GM12878 (cell line): ENCODE measurements at regions not wholly inside any gene's neighbourhood (a gene's known extent, or its start where the extent isn't known, plus 50 kb on each side); places are given as distances from the start of the nearest gene placed in this dataset.

ENCODE experiments used
- ASH2L ChIP-seq: fragments of 300-600, 200-600 bp; sonication (generic); IDR thresholded peaks from 2 replicates; pipeline ENCODE4 v1.6.1; 2017; ENCODE audit warnings: low read depth, mild to moderate bottlenecking, borderline replicate concordance
- BACH1 ChIP-seq: fragments of 450-650 bp; IDR thresholded peaks from 2 replicates; pipeline ENCODE4 v1.6.1; 2017; ENCODE audit warnings: mild to moderate bottlenecking, borderline replicate concordance
- BCL3 ChIP-seq: IDR thresholded peaks from 2 replicates; pipeline ENCODE4 v1.6.1; 2011; ENCODE audit warnings: borderline replicate concordance, low read depth, mild to moderate bottlenecking, moderate library complexity, low read length; ENCODE audit not compliant: insufficient read depth, poor library complexity, severe bottlenecking
- BMI1 ChIP-seq: fragments of 450-650 bp; IDR thresholded peaks from 2 replicates; pipeline ENCODE4 v1.6.1; 2016; ENCODE audit warnings: mild to moderate bottlenecking, moderate library complexity, borderline replicate concordance
- BRCA1 ChIP-seq: IDR thresholded peaks from 2 replicates; pipeline ENCODE4 v1.6.1; 2011; ENCODE audit warnings: low read depth, low read length, improper control_type of control experiment
- CHD4 ChIP-seq: fragments of 200-600 bp; sonication (generic); IDR thresholded peaks from 2 replicates; pipeline ENCODE4 v1.6.1; 2016; ENCODE audit warnings: mild to moderate bottlenecking
- EP300 ChIP-seq, 2 experiments: fragments of 150-350 bp in 1 of 2; IDR thresholded peaks; 2 replicates each; pipeline ENCODE4 v1.6.1; 2011 to 2012; ENCODE audit warnings: low read depth in 2 of 2, low read length in 2 of 2, borderline replicate concordance in 1 of 2, improper control_type of control experiment in 1 of 2, inconsistent platforms in 1 of 2; ENCODE audit not compliant: control insufficient read depth in 1 of 2
- EZH2 ChIP-seq: IDR thresholded peaks from 2 replicates; pipeline ENCODE4 v1.6.1; 2012; ENCODE audit warnings: low read depth, mild to moderate bottlenecking, control low read depth, inconsistent platforms, low read length, borderline replicate concordance; ENCODE audit not compliant: control insufficient read depth
- GABPA ChIP-seq: IDR thresholded peaks from 2 replicates; pipeline ENCODE4 v1.6.1; 2014; ENCODE audit warnings: antibody characterized with exemption, low read depth, mild to moderate bottlenecking, inconsistent platforms
- IRF5 ChIP-seq: fragments of 450-650 bp; IDR thresholded peaks from 2 replicates; pipeline ENCODE4 v1.6.1; 2017; ENCODE audit warnings: borderline replicate concordance
- LARP7 ChIP-seq: fragments of 450-650 bp; IDR thresholded peaks from 2 replicates; pipeline ENCODE4 v1.6.1; 2017; ENCODE audit warnings: mild to moderate bottlenecking
- NFXL1 ChIP-seq: fragments of 450-650 bp; IDR thresholded peaks from 2 replicates; pipeline ENCODE4 v1.6.1; 2017; ENCODE audit warnings: antibody characterized with exemption, mild to moderate bottlenecking, borderline replicate concordance
- RAD51 ChIP-seq: fragments of 450-650 bp; IDR thresholded peaks from 2 replicates; pipeline ENCODE4 v1.6.1; 2016; ENCODE audit warnings: moderate library complexity, mild to moderate bottlenecking, inconsistent platforms
- SREBF2 ChIP-seq: IDR thresholded peaks from 2 replicates; pipeline ENCODE4 v1.6.1; 2012; ENCODE audit warnings: mild to moderate bottlenecking, low read length
- SUPT20H ChIP-seq: IDR thresholded peaks from 2 replicates; pipeline ENCODE4 v1.6.1; 2011; ENCODE audit warnings: low read depth, mild to moderate bottlenecking, low read length, moderate library complexity, borderline replicate concordance; ENCODE audit not compliant: control insufficient read depth
- ZSCAN29 ChIP-seq: fragments of 450-650 bp; IDR thresholded peaks from 2 replicates; pipeline ENCODE4 v1.6.1; 2017; ENCODE audit warnings: mild to moderate bottlenecking, moderate library complexity
- ZZZ3 ChIP-seq: IDR thresholded peaks from 2 replicates; pipeline ENCODE4 v1.6.1; 2011; ENCODE audit warnings: low read depth; ENCODE audit not compliant: control insufficient read depth, insufficient read length
- TF ChIP-seq, protein P1 (sequence below): fragments of 450-650 bp; IDR thresholded peaks from 2 replicates; pipeline ENCODE4 v1.6.1; 2017; ENCODE audit warnings: mild to moderate bottlenecking, moderate library complexity
- TF ChIP-seq, protein P2 (sequence below): fragments of 450-650 bp; conservative IDR thresholded peaks from 2 replicates; pipeline ENCODE4 v1.6.1; 2017; ENCODE audit warnings: mild to moderate bottlenecking, moderate library complexity
- TF ChIP-seq, protein P3 (sequence below): IDR thresholded peaks from 2 replicates; pipeline ENCODE4 v1.6.1; 2012; ENCODE audit warnings: low read depth, low read length, improper control_type of control experiment

DNA sequence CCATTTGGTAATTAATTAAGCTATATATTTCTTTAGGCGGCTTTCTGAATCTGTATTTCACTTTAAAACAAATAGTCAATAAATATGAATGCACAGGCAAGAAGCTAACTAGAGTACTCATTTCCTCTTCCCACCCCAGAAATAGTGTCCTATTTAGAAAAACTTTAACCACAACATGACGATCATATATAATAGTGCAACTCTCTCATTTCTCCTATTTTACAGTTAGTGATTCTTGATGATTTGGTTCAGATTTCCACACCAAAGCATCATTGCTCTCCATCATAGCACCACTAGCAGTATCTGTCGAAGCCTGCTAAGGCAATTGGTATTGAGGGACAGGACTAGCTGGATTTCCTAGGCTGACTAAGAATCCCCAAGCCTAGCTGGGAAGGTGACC lies 184.0 kb upstream of the GALNTL6 start (continued):
- TF ChIP-seq EZH2 (no peak), ZSCAN29 (no peak), LARP7 (no peak), GABPA (no peak), ZZZ3 (no peak), CHD4 (no peak), RAD51 (no peak), SREBF2 (no peak), BACH1 (no peak), BMI1 (no peak), IRF5 (no peak), EP300 (IDR thresholded peaks at IDR 0.05; ENCODE audit: borderline replicate concordance in 1 of 2, control insufficient read depth in 1 of 2, low read depth in 2 of 2, low read length in 2 of 2) (peak; percentile 65 to 83; a peak in 3 of 4 replicates), NFXL1 (no peak), BCL3 (no peak), SUPT20H (no peak), BRCA1 (no peak), ASH2L (no peak)
- TF ChIP-seq, protein P1, sequence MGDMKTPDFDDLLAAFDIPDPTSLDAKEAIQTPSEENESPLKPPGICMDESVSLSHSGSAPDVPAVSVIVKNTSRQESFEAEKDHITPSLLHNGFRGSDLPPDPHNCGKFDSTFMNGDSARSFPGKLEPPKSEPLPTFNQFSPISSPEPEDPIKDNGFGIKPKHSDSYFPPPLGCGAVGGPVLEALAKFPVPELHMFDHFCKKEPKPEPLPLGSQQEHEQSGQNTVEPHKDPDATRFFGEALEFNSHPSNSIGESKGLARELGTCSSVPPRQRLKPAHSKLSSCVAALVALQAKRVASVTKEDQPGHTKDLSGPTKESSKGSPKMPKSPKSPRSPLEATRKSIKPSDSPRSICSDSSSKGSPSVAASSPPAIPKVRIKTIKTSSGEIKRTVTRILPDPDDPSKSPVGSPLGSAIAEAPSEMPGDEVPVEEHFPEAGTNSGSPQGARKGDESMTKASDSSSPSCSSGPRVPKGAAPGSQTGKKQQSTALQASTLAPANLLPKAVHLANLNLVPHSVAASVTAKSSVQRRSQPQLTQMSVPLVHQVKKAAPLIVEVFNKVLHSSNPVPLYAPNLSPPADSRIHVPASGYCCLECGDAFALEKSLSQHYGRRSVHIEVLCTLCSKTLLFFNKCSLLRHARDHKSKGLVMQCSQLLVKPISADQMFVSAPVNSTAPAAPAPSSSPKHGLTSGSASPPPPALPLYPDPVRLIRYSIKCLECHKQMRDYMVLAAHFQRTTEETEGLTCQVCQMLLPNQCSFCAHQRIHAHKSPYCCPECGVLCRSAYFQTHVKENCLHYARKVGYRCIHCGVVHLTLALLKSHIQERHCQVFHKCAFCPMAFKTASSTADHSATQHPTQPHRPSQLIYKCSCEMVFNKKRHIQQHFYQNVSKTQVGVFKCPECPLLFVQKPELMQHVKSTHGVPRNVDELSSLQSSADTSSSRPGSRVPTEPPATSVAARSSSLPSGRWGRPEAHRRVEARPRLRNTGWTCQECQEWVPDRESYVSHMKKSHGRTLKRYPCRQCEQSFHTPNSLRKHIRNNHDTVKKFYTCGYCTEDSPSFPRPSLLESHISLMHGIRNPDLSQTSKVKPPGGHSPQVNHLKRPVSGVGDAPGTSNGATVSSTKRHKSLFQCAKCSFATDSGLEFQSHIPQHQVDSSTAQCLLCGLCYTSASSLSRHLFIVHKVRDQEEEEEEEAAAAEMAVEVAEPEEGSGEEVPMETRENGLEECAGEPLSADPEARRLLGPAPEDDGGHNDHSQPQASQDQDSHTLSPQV: no peak
- TF ChIP-seq, protein P2, sequence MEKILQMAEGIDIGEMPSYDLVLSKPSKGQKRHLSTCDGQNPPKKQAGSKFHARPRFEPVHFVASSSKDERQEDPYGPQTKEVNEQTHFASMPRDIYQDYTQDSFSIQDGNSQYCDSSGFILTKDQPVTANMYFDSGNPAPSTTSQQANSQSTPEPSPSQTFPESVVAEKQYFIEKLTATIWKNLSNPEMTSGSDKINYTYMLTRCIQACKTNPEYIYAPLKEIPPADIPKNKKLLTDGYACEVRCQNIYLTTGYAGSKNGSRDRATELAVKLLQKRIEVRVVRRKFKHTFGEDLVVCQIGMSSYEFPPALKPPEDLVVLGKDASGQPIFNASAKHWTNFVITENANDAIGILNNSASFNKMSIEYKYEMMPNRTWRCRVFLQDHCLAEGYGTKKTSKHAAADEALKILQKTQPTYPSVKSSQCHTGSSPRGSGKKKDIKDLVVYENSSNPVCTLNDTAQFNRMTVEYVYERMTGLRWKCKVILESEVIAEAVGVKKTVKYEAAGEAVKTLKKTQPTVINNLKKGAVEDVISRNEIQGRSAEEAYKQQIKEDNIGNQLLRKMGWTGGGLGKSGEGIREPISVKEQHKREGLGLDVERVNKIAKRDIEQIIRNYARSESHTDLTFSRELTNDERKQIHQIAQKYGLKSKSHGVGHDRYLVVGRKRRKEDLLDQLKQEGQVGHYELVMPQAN: no peak
- TF ChIP-seq, protein P3, sequence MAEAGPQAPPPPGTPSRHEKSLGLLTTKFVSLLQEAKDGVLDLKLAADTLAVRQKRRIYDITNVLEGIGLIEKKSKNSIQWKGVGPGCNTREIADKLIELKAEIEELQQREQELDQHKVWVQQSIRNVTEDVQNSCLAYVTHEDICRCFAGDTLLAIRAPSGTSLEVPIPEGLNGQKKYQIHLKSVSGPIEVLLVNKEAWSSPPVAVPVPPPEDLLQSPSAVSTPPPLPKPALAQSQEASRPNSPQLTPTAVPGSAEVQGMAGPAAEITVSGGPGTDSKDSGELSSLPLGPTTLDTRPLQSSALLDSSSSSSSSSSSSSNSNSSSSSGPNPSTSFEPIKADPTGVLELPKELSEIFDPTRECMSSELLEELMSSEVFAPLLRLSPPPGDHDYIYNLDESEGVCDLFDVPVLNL: no peak
